HepG2 (cell line): ENCODE measurements at regions not wholly inside any gene's neighbourhood (a gene's known extent, or its start where the extent isn't known, plus 50 kb on each side); places are given as distances from the start of the nearest gene placed in this dataset.
A peak's percentile ranks its signal among the peaks of the same experiment; 100 is the strongest.

Source experiments
- ATAC-seq: fragments of 200-7000 bp; cut with Tn5 transposase; 3 replicates; pipeline ENCODE4 v1.9.1; 2020; ENCODE audit warnings: mild to moderate bottlenecking, moderate library complexity
- BruUV-seq: library from RNA; stranded (reverse); fragments of 400-500 nt; replicated peaks from 2 replicates; lab custom pipeline; 2021; lab: Mats Ljungman, UMichigan
- CTCF ChIA-PET: fragments of 300-600 bp; formaldehyde crosslinking; extraction: SDS; loops from one replicate; lab custom pipeline; 2021; ENCODE audit warnings: low total read pairs, inconsistent platforms, low intra/inter-chr PET ratio; lab: Yijun Ruan, JAX
- POLR2A ChIA-PET: fragments of 350-600 bp; sonication (Branson Sonifier 250); formaldehyde crosslinking; loops from one replicate; lab custom pipeline; 2020; ENCODE audit warnings: antibody characterized with exemption, inconsistent platforms; lab: Yijun Ruan, JAX
- DNase-seq: peaks from one replicate; pipeline ENCODE4 v3.0.0-alpha.2; 2015; ENCODE audit warnings: low spot score
- FAIRE-seq: peaks from 3 replicates; lab custom pipeline; 2011; peaks lifted over from hg19 to GRCh38; lab: Jason Lieb, UNC
- H2AFZ ChIP-seq: one replicate; pipeline ENCODE4 v1.6.1; 2011; ENCODE audit warnings: low read length, inconsistent platforms
- H3K27ac ChIP-seq: fragments of 300-600 bp; 3 replicates; pipeline ENCODE4 v1.8.0; 2011; ENCODE audit warnings: mixed run types, mild to moderate bottlenecking, mixed read lengths, low read length, inconsistent platforms; ENCODE audit not compliant: insufficient read depth; ENCODE audit errors: extremely low read length
- H3K27me3 ChIP-seq, 2 experiments: fragments of 200-600 bp in 1 of 2; 2 replicates in 1 of 2; 3 replicates in 1 of 2; pipeline versions ENCODE4 v1.6.0 to v1.8.0; 2011; ENCODE audit warnings: low read length in 2 of 2, mild to moderate bottlenecking in 2 of 2, moderate library complexity in 2 of 2, inconsistent platforms in 1 of 2; ENCODE audit not compliant: insufficient read depth in 2 of 2, control insufficient read depth in 1 of 2
- H3K36me3 ChIP-seq, 2 experiments: fragments of 200-600 bp in 1 of 2; replicated peaks in 1 of 2; 2 replicates in 1 of 2; 3 replicates in 1 of 2; pipeline versions ENCODE4 v1.5.1 to v1.8.0; 2011; ENCODE audit warnings: low read length in 2 of 2, inconsistent platforms in 1 of 2; ENCODE audit not compliant: insufficient read depth in 2 of 2, control insufficient read depth in 1 of 2
- H3K4me1 ChIP-seq: 2 replicates; pipeline ENCODE4 v1.5.1; 2012; ENCODE audit warnings: low read length, inconsistent platforms; ENCODE audit not compliant: insufficient read depth
- H3K4me2 ChIP-seq: 2 replicates; pipeline ENCODE4 v1.6.0; 2011; ENCODE audit warnings: low read depth, low read length, inconsistent platforms
- H3K4me3 ChIP-seq, 3 experiments: fragments of 200-600 bp in 1 of 3; sonication (generic), shearing (Covaris generic) in 1 of 3; replicated peaks in 1 of 3; 2 replicates each; pipeline ENCODE4 v1.5.1; 2011 to 2016; ENCODE audit warnings: low read length in 3 of 3, inconsistent platforms in 2 of 3, low read depth in 2 of 3, mild to moderate bottlenecking in 2 of 3, control low read depth in 1 of 3, mixed read lengths in 1 of 3; ENCODE audit not compliant: insufficient read depth in 1 of 3
- H3K79me2 ChIP-seq: one replicate; pipeline ENCODE4 v1.6.1; 2011; ENCODE audit warnings: low read length, inconsistent platforms; ENCODE audit not compliant: insufficient read depth
- H3K9ac ChIP-seq: 2 replicates; pipeline ENCODE4 v1.6.0; 2011; ENCODE audit warnings: mild to moderate bottlenecking, low read depth, low read length, inconsistent platforms; ENCODE audit not compliant: insufficient read depth
- H3K9me3 ChIP-seq: 2 replicates; pipeline ENCODE4 v1.5.1; 2012; ENCODE audit warnings: mild to moderate bottlenecking, low read length
- H4K20me1 ChIP-seq: 2 replicates; pipeline ENCODE4 v1.6.0; 2011; ENCODE audit warnings: inconsistent platforms, mild to moderate bottlenecking, low read length, moderate library complexity; ENCODE audit not compliant: insufficient read depth
- DR1 ChIP-seq: sonication (generic); formaldehyde crosslinking; IDR thresholded peaks from 2 replicates; pipeline ENCODE4 v1.8.0; 2021; ENCODE audit warnings: mild to moderate bottlenecking, missing genetic modification reagents, inconsistent platforms
- HNRNPL ChIP-seq: fragments of 200-400 bp; formaldehyde crosslinking; IDR thresholded peaks from 2 replicates; pipeline ENCODE4 v1.6.1; 2017; ENCODE audit warnings: mild to moderate bottlenecking, low read depth, low read length
- KDM3A ChIP-seq: IDR thresholded peaks from 2 replicates; pipeline ENCODE4 v1.6.1; 2018; ENCODE audit warnings: low read depth, missing compliant biosample characterization
- MAFF ChIP-seq: IDR thresholded peaks from 2 replicates; pipeline ENCODE4 v1.6.1; 2011; ENCODE audit warnings: low read depth, low read length, improper control_type of control experiment
- MAFK ChIP-seq, 2 experiments: IDR thresholded peaks in 1 of 2; conservative IDR thresholded peaks in 1 of 2; 2 replicates each; pipeline ENCODE4 v1.6.1; 2011; ENCODE audit warnings: improper control_type of control experiment in 2 of 2, low read length in 2 of 2
- RARA ChIP-seq: IDR thresholded peaks from 2 replicates; pipeline ENCODE4 v1.6.1; 2016; ENCODE audit warnings: missing genetic modification reagents, missing compliant biosample characterization
- SIN3B ChIP-seq: fragments of 150-350 bp; IDR thresholded peaks from 2 replicates; pipeline ENCODE4 v1.6.1; 2014; ENCODE audit warnings: low read length
- SRF ChIP-seq: IDR thresholded peaks from 2 replicates; pipeline ENCODE4 v1.6.1; 2011; ENCODE audit warnings: mild to moderate bottlenecking, low read depth, low read length, moderate library complexity
- SRSF9 ChIP-seq: fragments of 200-400 bp; formaldehyde crosslinking; IDR thresholded peaks from 2 replicates; pipeline ENCODE4 v1.6.1; 2018; ENCODE audit warnings: borderline replicate concordance, mild to moderate bottlenecking, low read depth, low read length; ENCODE audit not compliant: insufficient read depth, poor library complexity, severe bottlenecking
- SSRP1 ChIP-seq: IDR thresholded peaks from 2 replicates; pipeline ENCODE4 v1.6.1; 2016; ENCODE audit warnings: control low read depth
- TCF12 ChIP-seq, 2 experiments: fragments of 450-650 bp in 1 of 2; sonication (generic) in 1 of 2; formaldehyde crosslinking in 1 of 2; IDR thresholded peaks; 2 replicates each; pipeline versions ENCODE4 v1.6.1 to v1.8.0; 2017 to 2022; ENCODE audit warnings: antibody characterized with exemption in 1 of 2, mild to moderate bottlenecking in 1 of 2, missing genetic modification reagents in 1 of 2, moderate library complexity in 1 of 2
- XBP1 ChIP-seq: sonication (generic); formaldehyde crosslinking; IDR thresholded peaks from 2 replicates; pipeline ENCODE4 v1.5.0; 2020; ENCODE audit warnings: missing genetic modification reagents
- ZBTB25 ChIP-seq: IDR thresholded peaks from 2 replicates; pipeline ENCODE4 v1.6.1; 2018; ENCODE audit warnings: missing genetic modification reagents
- ZNF10 ChIP-seq: sonication (generic); formaldehyde crosslinking; IDR thresholded peaks from 2 replicates; pipeline ENCODE4 v1.4.0; 2020; ENCODE audit warnings: mild to moderate bottlenecking, low read depth, missing genetic modification reagents, borderline replicate concordance
- WGBS: methylation state at CpG from one replicate; pipeline ENCODE4 v1.1.6; 2017; ENCODE audit warnings: low lambda C conversion rate; 5-methylcytosine and 5-hydroxymethylcytosine counted together
- in situ Hi-C: cut with HindIII; loops from 2 replicates; pipeline ENCODE4 v1.10.0; 2017; ENCODE audit warnings: low pct_unique_long_range_greater_than_20kb; ENCODE audit not compliant: extremely low pct_ligation_motif_present
- intact Hi-C: fragments of 100-400 bp; cut with micrococcal nuclease; formaldehyde crosslinking; loops from one replicate; pipeline ENCODE4 v1.10.0; 2022; ENCODE audit not compliant: unreplicated experiment

GRCh38 chr2:33735096-33735495 lies 136.0 kb upstream of the FAM98A start (continued):
- TF ChIP-seq SRSF9 = no peak
- no peak for TF ChIP-seq SIN3B
- no peak for TF ChIP-seq SRF
- TF ChIP-seq, all 625 proteins: peak for 0

GRCh38 chr2:33730804-33731203 lies 131.7 kb upstream of the FAM98A start:
- no peak for DNase-seq
- BruUV-seq = no TSS peak
- intact Hi-C loops = no loop called here
- H3K36me3 ChIP-seq = no peaks in the 10 kb centered on the region
- H4K20me1 ChIP-seq = no peaks in the 10 kb centered on the region
- no peak overlapping the region for H3K9ac ChIP-seq
- peak; percentile 93 for TF ChIP-seq MAFF
- TF ChIP-seq MAFK (conservative IDR thresholded peaks at IDR 0.05 in 1 of 2, IDR thresholded peaks at IDR 0.05 in 1 of 2; ENCODE audit: low read length in 2 of 2) = peak; percentile 89 to 96
- no peak for TF ChIP-seq HNRNPL
- TF ChIP-seq ZBTB25 (CRISPR knock-in tag) = no peak
- H2AFZ ChIP-seq = no peak overlapping the region
- ATAC-seq = no peak
- ChIA-PET POLR2A (no interaction called here), CTCF (no interaction called here)
- H3K4me2 ChIP-seq = no peak overlapping the region
- no peaks in the 10 kb centered on the region for H3K27me3 ChIP-seq
- in situ Hi-C loops = no loop called here
- no peaks in the 10 kb centered on the region for H3K79me2 ChIP-seq
- H3K9me3 ChIP-seq = no peaks in the 10 kb centered on the region
- no peak overlapping the region for H3K4me3 ChIP-seq
- no peak for FAIRE-seq
- H3K27ac ChIP-seq = no peak overlapping the region
- no peaks in the 10 kb centered on the region for H3K4me1 ChIP-seq

- Histone ChIP-seq H3K9me3 (no peaks in the 10 kb centered on the region), H2AFZ (no peak overlapping the region), H3K4me3 (no peak overlapping the region), H3K9ac (no peak overlapping the region), H3K4me1 (no peaks in the 10 kb centered on the region), H3K27ac (no peak overlapping the region), H3K27me3 (no peaks in the 10 kb centered on the region)
- intact Hi-C loops = no loop called here
- CTCF ChIA-PET = no interaction called here
- no peak for ATAC-seq
- no peak for FAIRE-seq
- POLR2A ChIA-PET = no interaction called here
- DNase-seq = no peak
- no TSS peak for BruUV-seq
- in situ Hi-C loops = no loop called here
- no peak for TF ChIP-seq SSRP1 (CRISPR knock-in tag)
- TF ChIP-seq DR1 (CRISPR knock-in tag) = no peak
- no peak for TF ChIP-seq TCF12 (IDR thresholded peaks at IDR 0.05)
- TF ChIP-seq TCF12 (CRISPR knock-in tag; IDR thresholded peaks at IDR 0.05) = no peak
- TF ChIP-seq RARA (CRISPR knock-in tag) = no peak
- no peak for TF ChIP-seq ZNF10
- TF ChIP-seq XBP1 (CRISPR knock-in tag) = no peak
- no peak for TF ChIP-seq KDM3A (CRISPR knock-in tag)
- TF ChIP-seq, all 625 proteins: peak for 0
- H3K4me2 ChIP-seq = no peak overlapping the region
- no peaks in the 10 kb centered on the region for H3K79me2 ChIP-seq
- H4K20me1 ChIP-seq = no peaks in the 10 kb centered on the region
- no peaks in the 10 kb centered on the region for H3K36me3 ChIP-seq
- WGBS = 0% methylated on average over 1 of the region's 1 CpG
These were observed 131.1 kb upstream of the FAM98A start for GRCh38 chr2:33730193-33730592.
